ENCODE measurements at regions not wholly inside any gene's neighbourhood (a gene's known extent, or its start where the extent isn't known, plus 50 kb on each side); places are given as distances from the start of the nearest gene placed in this dataset.
"Not testable (repeated sequence)": the region's sequence is repeated elsewhere in the genome, so short reads cannot be mapped to it uniquely, and the experiment has no call there.

DNA sequence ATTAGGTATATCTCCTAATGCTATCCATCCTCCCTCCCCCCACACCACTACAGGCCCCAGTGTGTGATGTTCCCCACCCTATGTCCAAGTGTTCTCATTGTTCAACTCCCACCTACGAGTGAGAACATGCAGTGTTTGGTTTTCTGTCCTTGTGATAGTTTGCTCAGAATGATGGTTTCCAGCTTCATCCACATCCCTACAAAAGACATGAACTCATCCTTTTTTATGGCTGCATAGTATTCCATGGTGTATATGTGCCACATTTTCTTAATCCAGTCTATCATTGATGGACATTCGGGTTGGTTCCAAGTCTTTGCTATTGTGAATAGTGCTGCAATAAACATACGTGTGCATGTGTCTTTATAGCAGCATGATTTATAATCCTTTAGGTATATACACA lies 53.8 kb upstream of the HIVEP2 start:
- H3K4me3 ChIP-seq (ENCODE audit: low read length); H3K27ac ChIP-seq (ENCODE audit: low read length); H3K4me1 ChIP-seq (ENCODE audit: insufficient read depth, low read length); ATAC-seq; H2AFZ ChIP-seq (ENCODE audit: low read length); H3K36me3 ChIP-seq (ENCODE audit: low read depth, low read length); POLR2A ChIA-PET (ENCODE audit: unreplicated experiment); H3K79me2 ChIP-seq (ENCODE audit: low read length); H3K9ac ChIP-seq (ENCODE audit: low read length); H3K9me2 ChIP-seq (replicated peaks; ENCODE audit: low read length); DNase-seq; H4K20me1 ChIP-seq (ENCODE audit: low read length); intact Hi-C loops (cut with micrococcal nuclease); BruUV-seq (replicated peaks); H3K4me2 ChIP-seq (ENCODE audit: low read length); CTCF ChIA-PET; H3K27me3 ChIP-seq (ENCODE audit: low read length); H3F3A ChIP-seq (ENCODE audit: low read length, unreplicated experiment); H3K9me3 ChIP-seq (ENCODE audit: low read length): not testable (repeated sequence)

DNA sequence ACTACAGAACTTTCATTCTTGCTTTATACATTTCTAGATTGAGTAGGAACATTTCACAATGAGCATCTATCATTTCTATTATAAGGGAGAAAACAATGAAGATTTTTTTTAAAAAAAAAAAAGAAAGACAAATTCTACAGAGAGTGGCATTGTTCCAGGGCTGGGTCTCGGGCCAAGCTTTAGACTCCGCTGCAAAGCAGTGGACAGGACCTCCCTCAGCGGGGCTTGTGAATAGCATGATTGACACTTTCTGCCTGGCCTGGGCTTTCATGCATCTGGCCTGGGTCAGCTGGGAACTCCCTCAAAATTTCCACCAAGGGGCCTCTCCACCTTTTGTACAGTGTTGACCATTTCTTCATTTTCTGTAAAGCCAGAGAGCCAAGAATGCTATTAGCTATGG lies 55.8 kb upstream of the HIVEP2 start:
- POLR2A ChIA-PET (ENCODE audit: unreplicated experiment): no interaction called here

DNA sequence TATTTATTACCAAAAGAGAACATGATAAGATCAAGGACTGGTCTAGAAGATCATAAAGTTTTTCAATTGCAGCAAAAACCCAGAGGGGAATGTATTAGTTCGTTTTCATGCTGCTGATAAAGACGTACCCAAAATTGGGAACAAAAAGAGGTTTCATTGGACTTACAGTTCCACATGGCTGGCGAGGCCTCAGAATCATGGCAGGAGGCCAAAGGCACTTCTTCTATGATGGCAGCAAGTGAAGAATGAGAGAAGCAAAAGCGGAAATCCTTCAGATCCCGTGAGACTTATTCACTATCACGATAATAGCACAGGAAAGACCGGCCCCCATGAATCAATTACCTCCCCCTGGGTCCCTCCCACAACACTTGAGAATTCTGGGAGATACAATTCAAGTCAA lies 57.7 kb upstream of the HIVEP2 start:
- ChIA-PET CTCF (no interaction called here), POLR2A (ENCODE audit: unreplicated experiment) (no interaction called here)
- DNase-seq: no peak
- Histone ChIP-seq H4K20me1 (ENCODE audit: low read length) (no peaks in the 10 kb centered on the region), H3K36me3 (ENCODE audit: low read depth, low read length) (no peaks in the 10 kb centered on the region), H3K27ac (ENCODE audit: low read length) (no peak overlapping the region), H2AFZ (ENCODE audit: low read length) (no peak overlapping the region), H3K79me2 (ENCODE audit: low read length) (no peaks in the 10 kb centered on the region), H3K4me3 (ENCODE audit: low read length) (no peak overlapping the region), H3K27me3 (ENCODE audit: low read length) (no peaks in the 10 kb centered on the region), H3K9me2 (replicated peaks; ENCODE audit: low read length) (no peaks in the 10 kb centered on the region), H3K4me1 (ENCODE audit: insufficient read depth, low read length) (no peaks in the 10 kb centered on the region), H3K9me3 (ENCODE audit: low read length) (no peaks in the 10 kb centered on the region), H3F3A (ENCODE audit: low read length, unreplicated experiment) (no peaks in the 10 kb centered on the region), H3K9ac (ENCODE audit: low read length) (no peak overlapping the region), H3K4me2 (ENCODE audit: low read length) (no peak overlapping the region)
- TF ChIP-seq, protein P1, sequence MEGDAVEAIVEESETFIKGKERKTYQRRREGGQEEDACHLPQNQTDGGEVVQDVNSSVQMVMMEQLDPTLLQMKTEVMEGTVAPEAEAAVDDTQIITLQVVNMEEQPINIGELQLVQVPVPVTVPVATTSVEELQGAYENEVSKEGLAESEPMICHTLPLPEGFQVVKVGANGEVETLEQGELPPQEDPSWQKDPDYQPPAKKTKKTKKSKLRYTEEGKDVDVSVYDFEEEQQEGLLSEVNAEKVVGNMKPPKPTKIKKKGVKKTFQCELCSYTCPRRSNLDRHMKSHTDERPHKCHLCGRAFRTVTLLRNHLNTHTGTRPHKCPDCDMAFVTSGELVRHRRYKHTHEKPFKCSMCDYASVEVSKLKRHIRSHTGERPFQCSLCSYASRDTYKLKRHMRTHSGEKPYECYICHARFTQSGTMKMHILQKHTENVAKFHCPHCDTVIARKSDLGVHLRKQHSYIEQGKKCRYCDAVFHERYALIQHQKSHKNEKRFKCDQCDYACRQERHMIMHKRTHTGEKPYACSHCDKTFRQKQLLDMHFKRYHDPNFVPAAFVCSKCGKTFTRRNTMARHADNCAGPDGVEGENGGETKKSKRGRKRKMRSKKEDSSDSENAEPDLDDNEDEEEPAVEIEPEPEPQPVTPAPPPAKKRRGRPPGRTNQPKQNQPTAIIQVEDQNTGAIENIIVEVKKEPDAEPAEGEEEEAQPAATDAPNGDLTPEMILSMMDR (conservative IDR thresholded peaks at IDR 0.05; ENCODE audit: low read depth, low read length): no peak
- TF ChIP-seq EZH2phosphoT487 (IDR thresholded peaks at IDR 0.05; ENCODE audit: borderline replicate concordance, low read length) (no peak), EZH2 (IDR thresholded peaks at IDR 0.05; ENCODE audit: low read length, unreplicated experiment) (no peak)
- intact Hi-C loops (cut with micrococcal nuclease): no loop called here
- BruUV-seq (replicated peaks): no TSS peak
- no peak for ATAC-seq

More for the DNA sequence above, 55.8 kb upstream of the HIVEP2 start:
- H4K20me1 ChIP-seq (ENCODE audit: low read length): no peaks in the 10 kb centered on the region
- TF ChIP-seq, protein P1 (conservative IDR thresholded peaks at IDR 0.05; ENCODE audit: low read depth, low read length): no peak
- TF ChIP-seq EZH2 (IDR thresholded peaks at IDR 0.05; ENCODE audit: low read length, unreplicated experiment) (no peak), EZH2phosphoT487 (IDR thresholded peaks at IDR 0.05; ENCODE audit: borderline replicate concordance, low read length) (no peak)
- BruUV-seq (replicated peaks): no TSS peak
- H3K9me2 ChIP-seq (replicated peaks; ENCODE audit: low read length): no peaks in the 10 kb centered on the region
- H3K4me2 ChIP-seq (ENCODE audit: low read length): no peak overlapping the region
- no peaks in the 10 kb centered on the region for H3K9me3 ChIP-seq (ENCODE audit: low read length)
- intact Hi-C loops (cut with micrococcal nuclease): no loop called here
- no peaks in the 10 kb centered on the region for H3K4me1 ChIP-seq (ENCODE audit: insufficient read depth, low read length)
- no peak overlapping the region for H3K9ac ChIP-seq (ENCODE audit: low read length)
- H3K27ac ChIP-seq (ENCODE audit: low read length): no peak overlapping the region
- H3K79me2 ChIP-seq (ENCODE audit: low read length): no peaks in the 10 kb centered on the region
- ATAC-seq: no peak
- no peak for DNase-seq
- no peak overlapping the region for H3K4me3 ChIP-seq (ENCODE audit: low read length)
- H3K36me3 ChIP-seq (ENCODE audit: low read depth, low read length): no peaks in the 10 kb centered on the region
- no peaks in the 10 kb centered on the region for H3F3A ChIP-seq (ENCODE audit: low read length, unreplicated experiment)
- CTCF ChIA-PET: no interaction called here
- H2AFZ ChIP-seq (ENCODE audit: low read length): no peak overlapping the region
- H3K27me3 ChIP-seq (ENCODE audit: low read length): no peaks in the 10 kb centered on the region

Measured in PC-3 (cell line).